Muscle layer of duodenum (tissue), 2 donors: ENCODE measurements at regions not wholly inside any gene's neighbourhood (a gene's known extent, or its start where the extent isn't known, plus 50 kb on each side); places are given as distances from the start of the nearest gene placed in this dataset.

ENCODE experiments used
- H3K27ac ChIP-seq: one replicate; pipeline ENCODE4 v1.7.0; 2013; ENCODE audit warnings: mild to moderate bottlenecking, low read length
- H3K27me3 ChIP-seq: one replicate; pipeline ENCODE4 v1.7.0; 2013; ENCODE audit warnings: low read depth, mild to moderate bottlenecking, control low read depth, low read length
- H3K36me3 ChIP-seq, 2 donors: one replicate each; pipeline ENCODE4 v1.7.0; 2013; ENCODE audit warnings: low read length in 2 of 2, control low read depth in 1 of 2, mild to moderate bottlenecking in 1 of 2; ENCODE audit not compliant: insufficient read depth in 2 of 2, control insufficient read depth in 1 of 2
- H3K4me1 ChIP-seq, 2 donors: one replicate each; pipeline ENCODE4 v1.7.0; 2013; ENCODE audit warnings: low read length in 2 of 2, mild to moderate bottlenecking in 2 of 2, control low read depth in 1 of 2, moderate library complexity in 1 of 2; ENCODE audit not compliant: insufficient read depth in 2 of 2, control insufficient read depth in 1 of 2
- H3K4me3 ChIP-seq, 2 donors: one replicate each; pipeline ENCODE4 v1.7.0; 2013; ENCODE audit warnings: low read length in 2 of 2, low read depth in 1 of 2, mild to moderate bottlenecking in 1 of 2
- H3K9me3 ChIP-seq, 2 donors: one replicate each; pipeline ENCODE4 v1.7.0; 2013; ENCODE audit warnings: low read length in 2 of 2, control low read depth in 1 of 2, mild to moderate bottlenecking in 1 of 2; ENCODE audit not compliant: control insufficient read depth in 1 of 2
- donor health status: healthy.

- peaks cover 0 to 11% of the 10 kb centered on the region in 2 donors for H3K4me1 ChIP-seq
- H3K27ac ChIP-seq = no peak overlapping the region
- H3K4me3 ChIP-seq = no peak overlapping the region
- H3K27me3 ChIP-seq = no peaks in the 10 kb centered on the region
- no peaks in the 10 kb centered on the region for H3K36me3 ChIP-seq
- H3K9me3 ChIP-seq = no peaks in the 10 kb centered on the region
Measured at GRCh38 chr1:219521325-219521724, 91.6 kb downstream of the ZC3H11B start.

GRCh38 chr1:219520241-219520640, 92.7 kb downstream of the ZC3H11B start:
- H3K27ac ChIP-seq = no peak overlapping the region
- no peaks in the 10 kb centered on the region for H3K36me3 ChIP-seq
- H3K4me1 ChIP-seq = peaks cover 0 to 11% of the 10 kb centered on the region in 2 donors
- no peak overlapping the region for H3K4me3 ChIP-seq
- H3K27me3 ChIP-seq = no peaks in the 10 kb centered on the region
- H3K9me3 ChIP-seq = no peaks in the 10 kb centered on the region

GRCh38 chr1:219518907-219519248, 94.0 kb downstream of the ZC3H11B start:
- no peaks in the 10 kb centered on the region for H3K9me3 ChIP-seq
- H3K27ac ChIP-seq = no peak overlapping the region
- H3K36me3 ChIP-seq = no peaks in the 10 kb centered on the region
- H3K27me3 ChIP-seq = no peaks in the 10 kb centered on the region
- peaks cover 0 to 11% of the 10 kb centered on the region in 2 donors for H3K4me1 ChIP-seq
- no peak overlapping the region for H3K4me3 ChIP-seq

- Histone ChIP-seq H3K27me3 (no peaks in the 10 kb centered on the region), H3K36me3 (no peaks in the 10 kb centered on the region), H3K9me3 (peaks cover 0 to 2% of the 10 kb centered on the region in 2 donors), H3K4me1 (peaks cover 0 to 11% of the 10 kb centered on the region in 2 donors), H3K27ac (no peak overlapping the region), H3K4me3 (no peak overlapping the region)
Measured at GRCh38 chr1:219518168-219518906, 94.6 kb downstream of the ZC3H11B start.

- Histone ChIP-seq H3K4me3 (no peak overlapping the region), H3K4me1 (peaks cover 0 to 11% of the 10 kb centered on the region in 2 donors), H3K27me3 (no peaks in the 10 kb centered on the region), H3K27ac (no peak overlapping the region), H3K36me3 (no peaks in the 10 kb centered on the region), H3K9me3 (peaks cover 0 to 8% of the 10 kb centered on the region in 2 donors)
Measured at GRCh38 chr1:219517031-219517430, 95.9 kb downstream of the ZC3H11B start.

GRCh38 chr1:219514728-219515127, 98.2 kb downstream of the ZC3H11B start:
- Histone ChIP-seq H3K4me3 (no peak overlapping the region), H3K27ac (no peak overlapping the region), H3K36me3 (no peaks in the 10 kb centered on the region), H3K27me3 (no peaks in the 10 kb centered on the region), H3K4me1 (no peaks in the 10 kb centered on the region), H3K9me3 (peaks cover 0 to 8% of the 10 kb centered on the region in 2 donors)

- no peak overlapping the region for H3K27ac ChIP-seq
- no peak overlapping the region for H3K4me3 ChIP-seq
Measured at GRCh38 chr1:219507437-219507836, 105.5 kb downstream of the ZC3H11B start.

GRCh38 chr1:219506936-219507335, 106.0 kb downstream of the ZC3H11B start:
- Histone ChIP-seq H3K27me3 (no peaks in the 10 kb centered on the region), H3K36me3 (no peaks in the 10 kb centered on the region), H3K27ac (no peak overlapping the region), H3K9me3 (no peaks in the 10 kb centered on the region), H3K4me3 (no peak overlapping the region), H3K4me1 (peaks cover 0 to 8% of the 10 kb centered on the region in 2 donors)

More at GRCh38 chr1:219507437-219507836, 105.5 kb downstream of the ZC3H11B start:
- no peaks in the 10 kb centered on the region for H3K36me3 ChIP-seq
- H3K9me3 ChIP-seq = no peaks in the 10 kb centered on the region
- H3K4me1 ChIP-seq = peaks cover 0 to 8% of the 10 kb centered on the region in 2 donors
- H3K27me3 ChIP-seq = no peaks in the 10 kb centered on the region

GRCh38 chr1:219506473-219506899, 106.4 kb downstream of the ZC3H11B start:
- Histone ChIP-seq H3K36me3 (no peaks in the 10 kb centered on the region), H3K9me3 (no peaks in the 10 kb centered on the region), H3K4me3 (no peak overlapping the region), H3K27me3 (no peaks in the 10 kb centered on the region), H3K4me1 (peaks cover 0 to 8% of the 10 kb centered on the region in 2 donors), H3K27ac (no peak overlapping the region)

GRCh38 chr1:219505886-219506285, 107.0 kb downstream of the ZC3H11B start:
- H3K36me3 ChIP-seq = no peaks in the 10 kb centered on the region
- no peak overlapping the region for H3K4me3 ChIP-seq
- peaks cover 0 to 8% of the 10 kb centered on the region in 2 donors for H3K4me1 ChIP-seq
- H3K27ac ChIP-seq = no peak overlapping the region
- H3K9me3 ChIP-seq = no peaks in the 10 kb centered on the region
- H3K27me3 ChIP-seq = no peaks in the 10 kb centered on the region

GRCh38 chr1:219503604-219504003, 109.3 kb downstream of the ZC3H11B start:
- Histone ChIP-seq H3K4me1 (peaks cover 0 to 8% of the 10 kb centered on the region in 2 donors), H3K4me3 (no peak overlapping the region), H3K9me3 (no peaks in the 10 kb centered on the region), H3K36me3 (no peaks in the 10 kb centered on the region), H3K27me3 (no peaks in the 10 kb centered on the region), H3K27ac (no peak overlapping the region)
